ENCODE measurements at regions not wholly inside any gene's neighbourhood (a gene's known extent, or its start where the extent isn't known, plus 50 kb on each side); places are given as distances from the start of the nearest gene placed in this dataset.

DNA sequence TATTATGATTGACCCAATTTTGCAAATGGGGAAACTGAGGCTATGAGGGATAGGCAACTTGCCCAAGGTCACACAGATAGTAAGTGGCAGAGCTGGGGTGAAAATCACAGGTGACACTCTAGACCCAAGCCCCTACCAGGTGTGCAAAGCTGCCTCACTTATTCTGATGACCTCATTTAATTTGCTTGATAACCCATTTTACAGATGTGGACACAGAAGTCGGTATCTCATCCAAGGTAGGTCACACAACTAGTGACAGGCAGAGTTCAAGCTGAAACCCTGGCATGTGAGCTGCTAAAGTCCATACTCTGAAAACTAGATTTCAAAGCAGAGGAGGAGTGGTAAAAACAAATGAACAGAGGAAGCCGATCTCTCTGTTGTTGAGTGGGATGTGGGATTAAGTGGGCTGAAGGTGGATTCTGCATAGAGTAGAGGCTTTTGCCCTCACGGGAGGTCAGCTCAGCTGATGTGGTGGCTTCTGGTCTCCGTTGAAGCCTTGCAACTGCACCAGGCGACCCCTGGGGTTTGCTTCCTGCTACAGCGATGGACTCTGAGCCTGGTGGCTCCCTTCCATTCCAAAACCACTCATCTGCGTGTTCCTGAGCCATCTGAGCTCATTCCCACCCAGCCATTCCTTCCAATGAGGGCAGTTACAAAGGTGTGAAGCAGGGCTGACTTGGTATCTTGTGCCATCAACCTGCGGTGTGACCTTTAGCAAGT, 164.3 kb upstream of the FHL2 start:
- H3K36me3 ChIP-seq (replicated peaks in 1 of 2; ENCODE audit: control insufficient read depth in 1 of 2, insufficient read depth in 2 of 2, low read length in 1 of 2) = no peaks in the 10 kb centered on the region
- peaks cover 9% of the 10 kb centered on the region; the same call in 1 of the 2 replicates for H3K27me3 ChIP-seq (ENCODE audit: insufficient read depth)
- no peak for TF ChIP-seq FOXM1 (IDR thresholded peaks at IDR 0.05; ENCODE audit: low read depth)
- TF ChIP-seq, protein P1, sequence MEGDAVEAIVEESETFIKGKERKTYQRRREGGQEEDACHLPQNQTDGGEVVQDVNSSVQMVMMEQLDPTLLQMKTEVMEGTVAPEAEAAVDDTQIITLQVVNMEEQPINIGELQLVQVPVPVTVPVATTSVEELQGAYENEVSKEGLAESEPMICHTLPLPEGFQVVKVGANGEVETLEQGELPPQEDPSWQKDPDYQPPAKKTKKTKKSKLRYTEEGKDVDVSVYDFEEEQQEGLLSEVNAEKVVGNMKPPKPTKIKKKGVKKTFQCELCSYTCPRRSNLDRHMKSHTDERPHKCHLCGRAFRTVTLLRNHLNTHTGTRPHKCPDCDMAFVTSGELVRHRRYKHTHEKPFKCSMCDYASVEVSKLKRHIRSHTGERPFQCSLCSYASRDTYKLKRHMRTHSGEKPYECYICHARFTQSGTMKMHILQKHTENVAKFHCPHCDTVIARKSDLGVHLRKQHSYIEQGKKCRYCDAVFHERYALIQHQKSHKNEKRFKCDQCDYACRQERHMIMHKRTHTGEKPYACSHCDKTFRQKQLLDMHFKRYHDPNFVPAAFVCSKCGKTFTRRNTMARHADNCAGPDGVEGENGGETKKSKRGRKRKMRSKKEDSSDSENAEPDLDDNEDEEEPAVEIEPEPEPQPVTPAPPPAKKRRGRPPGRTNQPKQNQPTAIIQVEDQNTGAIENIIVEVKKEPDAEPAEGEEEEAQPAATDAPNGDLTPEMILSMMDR (IDR thresholded peaks at IDR 0.05) = no peak
- no peak for TF ChIP-seq GATA2 (CRISPR knock-in tag; IDR thresholded peaks at IDR 0.05)
- no peak for TF ChIP-seq POLR2AphosphoS5 (IDR thresholded peaks at IDR 0.05; ENCODE audit: low read depth, low read length)
- TF ChIP-seq TEAD4 (IDR thresholded peaks at IDR 0.05; ENCODE audit: borderline replicate concordance, insufficient read depth) = no peak
- no peak for TF ChIP-seq MXI1 (IDR thresholded peaks at IDR 0.05; ENCODE audit: low read depth, low read length)
- no peak for TF ChIP-seq SIN3A (IDR thresholded peaks at IDR 0.05; ENCODE audit: borderline replicate concordance, low read depth, low read length)
- TF ChIP-seq, protein P2, sequence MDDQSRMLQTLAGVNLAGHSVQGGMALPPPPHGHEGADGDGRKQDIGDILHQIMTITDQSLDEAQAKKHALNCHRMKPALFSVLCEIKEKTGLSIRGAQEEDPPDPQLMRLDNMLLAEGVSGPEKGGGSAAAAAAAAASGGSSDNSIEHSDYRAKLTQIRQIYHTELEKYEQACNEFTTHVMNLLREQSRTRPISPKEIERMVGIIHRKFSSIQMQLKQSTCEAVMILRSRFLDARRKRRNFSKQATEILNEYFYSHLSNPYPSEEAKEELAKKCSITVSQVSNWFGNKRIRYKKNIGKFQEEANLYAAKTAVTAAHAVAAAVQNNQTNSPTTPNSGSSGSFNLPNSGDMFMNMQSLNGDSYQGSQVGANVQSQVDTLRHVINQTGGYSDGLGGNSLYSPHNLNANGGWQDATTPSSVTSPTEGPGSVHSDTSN (IDR thresholded peaks at IDR 0.05) = no peak
- TF ChIP-seq, protein P3, sequence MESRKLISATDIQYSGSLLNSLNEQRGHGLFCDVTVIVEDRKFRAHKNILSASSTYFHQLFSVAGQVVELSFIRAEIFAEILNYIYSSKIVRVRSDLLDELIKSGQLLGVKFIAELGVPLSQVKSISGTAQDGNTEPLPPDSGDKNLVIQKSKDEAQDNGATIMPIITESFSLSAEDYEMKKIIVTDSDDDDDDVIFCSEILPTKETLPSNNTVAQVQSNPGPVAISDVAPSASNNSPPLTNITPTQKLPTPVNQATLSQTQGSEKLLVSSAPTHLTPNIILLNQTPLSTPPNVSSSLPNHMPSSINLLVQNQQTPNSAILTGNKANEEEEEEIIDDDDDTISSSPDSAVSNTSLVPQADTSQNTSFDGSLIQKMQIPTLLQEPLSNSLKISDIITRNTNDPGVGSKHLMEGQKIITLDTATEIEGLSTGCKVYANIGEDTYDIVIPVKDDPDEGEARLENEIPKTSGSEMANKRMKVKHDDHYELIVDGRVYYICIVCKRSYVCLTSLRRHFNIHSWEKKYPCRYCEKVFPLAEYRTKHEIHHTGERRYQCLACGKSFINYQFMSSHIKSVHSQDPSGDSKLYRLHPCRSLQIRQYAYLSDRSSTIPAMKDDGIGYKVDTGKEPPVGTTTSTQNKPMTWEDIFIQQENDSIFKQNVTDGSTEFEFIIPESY (IDR thresholded peaks at IDR 0.05; ENCODE audit: borderline replicate concordance, low read depth) = no peak
- no peak for TF ChIP-seq TAF1 (IDR thresholded peaks at IDR 0.05; ENCODE audit: borderline replicate concordance, low read depth, low read length)
- no peak for TF ChIP-seq YY1 (IDR thresholded peaks at IDR 0.05; ENCODE audit: low read depth)
- no peak for TF ChIP-seq EZH2phosphoT487 (IDR thresholded peaks at IDR 0.05; ENCODE audit: borderline replicate concordance, low read depth)
- TF ChIP-seq NRF1 (IDR thresholded peaks at IDR 0.05; ENCODE audit: low read depth, low read length) = no peak
- H3K4me3 ChIP-seq (ENCODE audit: low read depth in 2 of 2, low read length in 1 of 2) = no peak overlapping the region
- no peaks in the 10 kb centered on the region for H3F3A ChIP-seq (replicated peaks; ENCODE audit: insufficient read depth)
- CTCF ChIA-PET = interaction anchor here (1.2 to 2.2 kb wide), 2 partner anchors 13 to 42 kb away, joined by 3 to 6 read pairs; no protein-coding TSS in a partner anchor
- no peaks in the 10 kb centered on the region for H4K20me1 ChIP-seq (ENCODE audit: insufficient read depth)
- DNase-seq = no peak
- no peaks in the 10 kb centered on the region for H3K9me2 ChIP-seq
- POLR2A ChIA-PET = no interaction called here
- H3K27ac ChIP-seq (ENCODE audit: low read depth in 2 of 2, low read length in 1 of 2) = no peak overlapping the region
- H3K4me1 ChIP-seq (ENCODE audit: control insufficient read depth in 1 of 2, insufficient read depth in 2 of 2, low read depth in 1 of 2, low read length in 1 of 2) = no peaks in the 10 kb centered on the region
- H3K9me3 ChIP-seq = no peaks in the 10 kb centered on the region
- H3K79me2 ChIP-seq (ENCODE audit: insufficient read depth) = no peaks in the 10 kb centered on the region
- no peak overlapping the region for H2AFZ ChIP-seq (ENCODE audit: low read depth)
- no peak overlapping the region for H3K4me2 ChIP-seq
- H3K9ac ChIP-seq = no peak overlapping the region
- 57% methylated on average over 5 of the region's 8 CpGs for WGBS (ENCODE audit: low lambda C conversion rate)

Measured in SK-N-SH (cell line).